ENCODE measurements at regions not wholly inside any gene's neighbourhood (a gene's known extent, or its start where the extent isn't known, plus 50 kb on each side); places are given as distances from the start of the nearest gene placed in this dataset.

DNA sequence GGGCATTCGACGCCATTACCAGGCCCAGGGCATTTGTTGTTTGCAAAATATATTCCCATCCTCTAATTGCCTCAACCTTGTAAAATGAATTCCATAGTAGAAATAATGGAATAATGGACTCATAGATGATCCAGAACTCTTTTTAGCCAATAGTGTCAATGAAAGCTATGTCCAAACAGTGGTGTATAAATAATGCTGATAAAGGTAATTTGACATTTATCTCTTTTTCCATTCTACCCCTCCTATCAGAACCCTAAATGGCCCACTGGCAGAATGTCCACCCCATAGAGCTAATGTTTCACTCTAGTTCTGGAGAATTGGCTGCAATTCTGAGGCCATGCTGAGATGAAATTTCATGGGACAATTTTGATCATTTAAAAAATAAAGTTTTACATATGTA lies 76.4 kb upstream of the DLX6 start:
- Histone ChIP-seq H3K4me3 (no peak overlapping the region), H3K4me1 (no peaks in the 10 kb centered on the region), H3K36me3 (no peaks in the 10 kb centered on the region), H3K27me3 (no peaks in the 10 kb centered on the region), H3K27ac (no peak overlapping the region), H3K9me3 (no peaks in the 10 kb centered on the region)
- intact Hi-C loops (cut with DNase I): no loop called here
- ATAC-seq (no peak), DNase-seq (no peak)
- TF ChIP-seq, protein P1, sequence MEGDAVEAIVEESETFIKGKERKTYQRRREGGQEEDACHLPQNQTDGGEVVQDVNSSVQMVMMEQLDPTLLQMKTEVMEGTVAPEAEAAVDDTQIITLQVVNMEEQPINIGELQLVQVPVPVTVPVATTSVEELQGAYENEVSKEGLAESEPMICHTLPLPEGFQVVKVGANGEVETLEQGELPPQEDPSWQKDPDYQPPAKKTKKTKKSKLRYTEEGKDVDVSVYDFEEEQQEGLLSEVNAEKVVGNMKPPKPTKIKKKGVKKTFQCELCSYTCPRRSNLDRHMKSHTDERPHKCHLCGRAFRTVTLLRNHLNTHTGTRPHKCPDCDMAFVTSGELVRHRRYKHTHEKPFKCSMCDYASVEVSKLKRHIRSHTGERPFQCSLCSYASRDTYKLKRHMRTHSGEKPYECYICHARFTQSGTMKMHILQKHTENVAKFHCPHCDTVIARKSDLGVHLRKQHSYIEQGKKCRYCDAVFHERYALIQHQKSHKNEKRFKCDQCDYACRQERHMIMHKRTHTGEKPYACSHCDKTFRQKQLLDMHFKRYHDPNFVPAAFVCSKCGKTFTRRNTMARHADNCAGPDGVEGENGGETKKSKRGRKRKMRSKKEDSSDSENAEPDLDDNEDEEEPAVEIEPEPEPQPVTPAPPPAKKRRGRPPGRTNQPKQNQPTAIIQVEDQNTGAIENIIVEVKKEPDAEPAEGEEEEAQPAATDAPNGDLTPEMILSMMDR (IDR thresholded peaks at IDR 0.05): no peak

DNA sequence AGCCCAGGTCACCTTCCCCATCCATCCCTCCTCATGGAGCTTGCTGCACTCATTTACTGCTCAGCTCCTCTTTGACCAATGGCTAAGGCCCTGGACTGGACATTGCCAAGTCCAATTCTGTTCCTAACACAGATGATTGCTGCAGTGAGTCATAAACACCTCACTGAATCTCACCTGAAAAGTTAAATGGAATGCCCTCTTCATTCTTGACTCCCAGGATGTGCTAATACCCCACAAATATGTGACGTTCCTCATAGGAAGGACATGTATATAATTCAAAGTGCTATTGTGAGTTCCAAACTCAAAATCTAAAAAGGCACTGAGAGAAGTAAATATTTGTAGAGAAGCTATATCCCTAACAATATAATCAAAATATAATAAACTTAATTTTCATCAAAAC lies 73.5 kb upstream of the DLX6 start:
- Histone ChIP-seq H3K4me1 (no peaks in the 10 kb centered on the region), H3K27me3 (no peaks in the 10 kb centered on the region), H3K4me3 (no peak overlapping the region), H3K36me3 (no peaks in the 10 kb centered on the region), H3K27ac (no peak overlapping the region), H3K9me3 (no peaks in the 10 kb centered on the region)
- intact Hi-C loops (cut with DNase I): no loop called here
- no peak for DNase-seq
- no peak for ATAC-seq
- TF ChIP-seq, protein P1 (IDR thresholded peaks at IDR 0.05): no peak

GRCh38 chr7:96933067-96933645 lies 72.2 kb upstream of the DLX6 start:
- ATAC-seq (no peak), DNase-seq (no peak)
- Histone ChIP-seq H3K27ac (no peak overlapping the region), H3K4me1 (no peaks in the 10 kb centered on the region), H3K27me3 (no peaks in the 10 kb centered on the region), H3K9me3 (no peaks in the 10 kb centered on the region), H3K4me3 (no peak overlapping the region), H3K36me3 (no peaks in the 10 kb centered on the region)
- intact Hi-C loops (cut with DNase I): no loop called here
- TF ChIP-seq, protein P1 (IDR thresholded peaks at IDR 0.05): no peak

DNA sequence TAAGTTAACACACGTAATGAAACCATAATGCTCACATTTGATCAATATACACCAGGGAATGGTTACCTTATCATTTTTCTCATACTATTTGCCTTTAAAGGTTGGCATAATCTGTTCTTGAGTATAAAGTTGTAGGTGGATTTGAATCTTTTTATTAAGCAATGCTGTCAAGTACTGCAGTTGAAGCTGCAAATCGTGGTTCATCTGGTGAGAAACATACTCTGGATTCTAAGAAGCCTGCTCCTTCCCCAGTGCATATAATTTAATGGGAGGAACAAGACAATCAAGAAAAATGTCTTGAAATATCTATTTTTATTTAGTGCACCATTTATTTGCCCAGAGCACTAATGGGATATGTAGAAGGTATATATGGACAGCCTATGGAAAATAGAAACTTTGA lies 68.7 kb upstream of the DLX6 start:
- no peak for DNase-seq
- intact Hi-C loops (cut with DNase I): no loop called here
- no peak for ATAC-seq
- H3K4me1 ChIP-seq: no peaks in the 10 kb centered on the region
- no peaks in the 10 kb centered on the region for H3K36me3 ChIP-seq
- TF ChIP-seq, protein P1 (IDR thresholded peaks at IDR 0.05): no peak
- no peaks in the 10 kb centered on the region for H3K9me3 ChIP-seq
- H3K4me3 ChIP-seq: no peak overlapping the region
- no peaks in the 10 kb centered on the region for H3K27me3 ChIP-seq
- H3K27ac ChIP-seq: no peak overlapping the region

GRCh38 chr7:96942112-96942511 lies 63.2 kb upstream of the DLX6 start:
- intact Hi-C loops (cut with DNase I): no loop called here
- Histone ChIP-seq H3K4me3 (no peak overlapping the region), H3K4me1 (no peaks in the 10 kb centered on the region), H3K27me3 (no peaks in the 10 kb centered on the region), H3K27ac (no peak overlapping the region), H3K9me3 (no peaks in the 10 kb centered on the region), H3K36me3 (no peaks in the 10 kb centered on the region)
- ATAC-seq (no peak), DNase-seq (no peak)
- TF ChIP-seq, protein P1 (IDR thresholded peaks at IDR 0.05): no peak

Data from left lung (tissue), 4 donors.